ENCODE measurements at regions not wholly inside any gene's neighbourhood (a gene's known extent, or its start where the extent isn't known, plus 50 kb on each side); places are given as distances from the start of the nearest gene placed in this dataset.

GRCh38 chr5:61801174-61801573, 469.1 kb downstream of the ZSWIM6 start:
- WGBS, 2 donors = 61 to 67% methylated on average over 4 of the region's 4 CpGs
- Histone ChIP-seq H3K4me3 (no peak overlapping the region), H3K27me3 (no peaks in the 10 kb centered on the region), H3K9me3 (no peaks in the 10 kb centered on the region), H3K4me1 (no peaks in the 10 kb centered on the region), H3K36me3 (ENCODE audit: low read depth, missing control alignments) (no peaks in the 10 kb centered on the region), H3K27ac (no peak overlapping the region)
- no peak for DNase-seq
- TF ChIP-seq CTCF (IDR thresholded peaks at IDR 0.05) (no peak), POLR2A (IDR thresholded peaks at IDR 0.05) (no peak)
- intact Hi-C loops (cut with DNase I; ENCODE audit: low total_unique reads) = no loop called here

GRCh38 chr5:61802456-61802855, 470.4 kb downstream of the ZSWIM6 start:
- no peaks in the 10 kb centered on the region for H3K4me1 ChIP-seq
- no peaks in the 10 kb centered on the region for H3K27me3 ChIP-seq
- H3K36me3 ChIP-seq (ENCODE audit: low read depth, missing control alignments) = no peaks in the 10 kb centered on the region
- WGBS, 2 donors = 43 to 64% methylated on average over 2 of the region's 2 CpGs
- no peak overlapping the region for H3K4me3 ChIP-seq
- H3K27ac ChIP-seq = no peak overlapping the region
- H3K9me3 ChIP-seq = no peaks in the 10 kb centered on the region
- TF ChIP-seq CTCF (IDR thresholded peaks at IDR 0.05) = no peak
- no peak for TF ChIP-seq POLR2A (IDR thresholded peaks at IDR 0.05)
- DNase-seq = no peak
- intact Hi-C loops (cut with DNase I; ENCODE audit: low total_unique reads) = no loop called here

GRCh38 chr5:61805101-61805500, 473.0 kb downstream of the ZSWIM6 start:
- TF ChIP-seq POLR2A (IDR thresholded peaks at IDR 0.05) = no peak
- TF ChIP-seq CTCF (IDR thresholded peaks at IDR 0.05) = no peak
- WGBS, 2 donors = 91 to 96% methylated on average over 5 of the region's 5 CpGs
- Histone ChIP-seq H3K27ac (no peak overlapping the region), H3K4me3 (no peak overlapping the region), H3K36me3 (ENCODE audit: low read depth, missing control alignments) (no peaks in the 10 kb centered on the region), H3K4me1 (no peaks in the 10 kb centered on the region), H3K9me3 (no peaks in the 10 kb centered on the region), H3K27me3 (no peaks in the 10 kb centered on the region)
- intact Hi-C loops (cut with DNase I; ENCODE audit: low total_unique reads) = no loop called here
- DNase-seq = no peak

- Histone ChIP-seq H3K9me3 (no peaks in the 10 kb centered on the region), H3K27me3 (no peaks in the 10 kb centered on the region), H3K36me3 (ENCODE audit: low read depth, missing control alignments) (no peaks in the 10 kb centered on the region), H3K4me1 (no peaks in the 10 kb centered on the region), H3K27ac (no peak overlapping the region), H3K4me3 (no peak overlapping the region)
- 84 to 89% methylated on average over 3 of the region's 3 CpGs for WGBS, 2 donors
- DNase-seq = no peak
- TF ChIP-seq POLR2A (IDR thresholded peaks at IDR 0.05) (no peak), CTCF (IDR thresholded peaks at IDR 0.05) (no peak)
- intact Hi-C loops (cut with DNase I; ENCODE audit: low total_unique reads) = no loop called here
Measured at GRCh38 chr5:61806491-61807020, 474.5 kb downstream of the ZSWIM6 start.

GRCh38 chr5:61808091-61808490, 476.0 kb downstream of the ZSWIM6 start:
- no peak for DNase-seq
- TF ChIP-seq CTCF (IDR thresholded peaks at IDR 0.05) (no peak), POLR2A (IDR thresholded peaks at IDR 0.05) (no peak)
- intact Hi-C loops (cut with DNase I; ENCODE audit: low total_unique reads) = no loop called here
- H3K4me3 ChIP-seq = no peak overlapping the region
- 79 to 93% methylated on average over 3 of the region's 3 CpGs for WGBS, 2 donors
- no peaks in the 10 kb centered on the region for H3K36me3 ChIP-seq (ENCODE audit: low read depth, missing control alignments)
- no peaks in the 10 kb centered on the region for H3K9me3 ChIP-seq
- H3K27me3 ChIP-seq = no peaks in the 10 kb centered on the region
- H3K27ac ChIP-seq = no peak overlapping the region
- H3K4me1 ChIP-seq = no peaks in the 10 kb centered on the region

All from testis (tissue), 2 donors.